ENCODE measurements at regions not wholly inside any gene's neighbourhood (a gene's known extent, or its start where the extent isn't known, plus 50 kb on each side); places are given as distances from the start of the nearest gene placed in this dataset.

DNA sequence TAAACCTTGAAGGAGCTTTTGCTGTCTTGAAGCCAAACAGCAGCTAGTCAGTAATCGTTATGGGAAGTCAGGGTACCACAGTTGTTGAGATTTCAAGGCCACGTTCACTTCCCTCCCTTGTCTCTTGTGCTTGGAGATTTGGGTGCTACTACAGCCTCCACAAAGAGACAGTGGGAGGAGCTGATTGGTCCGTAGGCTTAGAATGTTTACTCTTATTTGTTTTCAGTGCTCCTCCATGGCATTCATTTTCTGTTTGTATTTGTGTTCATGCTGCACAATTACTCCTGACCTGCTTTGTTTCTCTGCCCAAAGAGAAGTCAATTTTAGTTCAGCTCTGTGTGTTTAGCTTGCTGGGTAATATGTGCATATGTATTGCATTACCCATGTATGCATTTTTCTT, 147.7 kb downstream of the PRL start:
- TF ChIP-seq ZFP3 (CRISPR knock-in tag; IDR thresholded peaks at IDR 0.05), result no peak
- TF ChIP-seq RARB (CRISPR knock-in tag; IDR thresholded peaks at IDR 0.05), result no peak
- no peak for TF ChIP-seq ZC3H10 (CRISPR knock-in tag; IDR thresholded peaks at IDR 0.05)
- no peak for TF ChIP-seq TCF4 (CRISPR knock-in tag; IDR thresholded peaks at IDR 0.05; ENCODE audit: borderline replicate concordance)
- no peak for ATAC-seq

DNA sequence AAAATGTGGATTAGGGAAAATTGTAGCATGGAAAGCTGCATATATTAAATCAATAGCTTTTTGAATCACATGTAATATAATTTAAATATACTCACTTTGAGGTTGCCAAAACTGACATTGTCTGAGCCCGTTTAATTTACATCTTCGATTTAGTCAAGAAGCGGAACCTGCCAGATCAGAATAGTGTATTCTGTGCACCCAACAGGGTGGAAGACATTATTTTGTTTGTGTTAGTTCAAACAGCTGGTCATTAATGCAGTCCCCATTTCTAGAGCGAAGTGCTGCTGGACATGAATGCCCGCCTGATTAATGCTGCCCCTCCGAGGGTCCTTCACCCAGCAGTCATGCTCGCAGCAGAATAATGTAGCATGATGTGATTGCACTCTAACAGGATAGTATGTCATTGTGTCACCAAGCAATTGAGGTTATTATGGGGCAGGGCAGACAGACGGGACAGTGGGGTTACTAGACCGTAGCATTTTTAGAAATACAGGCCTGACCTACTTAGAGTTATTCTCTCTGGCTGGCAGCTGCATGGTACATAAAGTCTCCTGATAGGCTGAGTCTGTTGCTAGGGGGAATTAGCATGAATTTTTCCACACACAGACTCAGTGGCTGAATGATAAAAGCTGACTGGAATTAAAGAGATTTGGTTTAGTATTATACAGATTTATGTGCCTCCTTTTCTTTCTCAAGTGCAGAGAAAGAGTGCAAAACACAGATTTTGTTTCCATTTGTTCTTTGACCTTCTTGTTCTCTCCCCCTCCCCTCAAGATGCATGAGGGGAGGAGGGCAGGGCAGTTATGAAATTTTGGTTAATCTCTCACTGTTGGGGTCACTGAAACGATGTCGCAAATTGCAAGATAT, 147.1 kb downstream of the PRL start:
- peak; percentile 22; the same call in 2 of the 3 replicates for ATAC-seq
- TF ChIP-seq GLIS3 (CRISPR knock-in tag; IDR thresholded peaks at IDR 0.05), result 0 out of 2 replicates have a peak, but pooled peaks have one; percentile 13
- no peak for TF ChIP-seq RARB (CRISPR knock-in tag; IDR thresholded peaks at IDR 0.05)
- TF ChIP-seq ISL1 (CRISPR knock-in tag; IDR thresholded peaks at IDR 0.05), result no peak
- TF ChIP-seq, protein P1, sequence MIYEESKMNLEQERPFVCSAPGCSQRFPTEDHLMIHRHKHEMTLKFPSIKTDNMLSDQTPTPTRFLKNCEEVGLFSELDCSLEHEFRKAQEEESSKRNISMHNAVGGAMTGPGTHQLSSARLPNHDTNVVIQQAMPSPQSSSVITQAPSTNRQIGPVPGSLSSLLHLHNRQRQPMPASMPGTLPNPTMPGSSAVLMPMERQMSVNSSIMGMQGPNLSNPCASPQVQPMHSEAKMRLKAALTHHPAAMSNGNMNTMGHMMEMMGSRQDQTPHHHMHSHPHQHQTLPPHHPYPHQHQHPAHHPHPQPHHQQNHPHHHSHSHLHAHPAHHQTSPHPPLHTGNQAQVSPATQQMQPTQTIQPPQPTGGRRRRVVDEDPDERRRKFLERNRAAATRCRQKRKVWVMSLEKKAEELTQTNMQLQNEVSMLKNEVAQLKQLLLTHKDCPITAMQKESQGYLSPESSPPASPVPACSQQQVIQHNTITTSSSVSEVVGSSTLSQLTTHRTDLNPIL (CRISPR knock-in tag; IDR thresholded peaks at IDR 0.05; ENCODE audit: low read depth), result no peak
- TF ChIP-seq, protein P2, sequence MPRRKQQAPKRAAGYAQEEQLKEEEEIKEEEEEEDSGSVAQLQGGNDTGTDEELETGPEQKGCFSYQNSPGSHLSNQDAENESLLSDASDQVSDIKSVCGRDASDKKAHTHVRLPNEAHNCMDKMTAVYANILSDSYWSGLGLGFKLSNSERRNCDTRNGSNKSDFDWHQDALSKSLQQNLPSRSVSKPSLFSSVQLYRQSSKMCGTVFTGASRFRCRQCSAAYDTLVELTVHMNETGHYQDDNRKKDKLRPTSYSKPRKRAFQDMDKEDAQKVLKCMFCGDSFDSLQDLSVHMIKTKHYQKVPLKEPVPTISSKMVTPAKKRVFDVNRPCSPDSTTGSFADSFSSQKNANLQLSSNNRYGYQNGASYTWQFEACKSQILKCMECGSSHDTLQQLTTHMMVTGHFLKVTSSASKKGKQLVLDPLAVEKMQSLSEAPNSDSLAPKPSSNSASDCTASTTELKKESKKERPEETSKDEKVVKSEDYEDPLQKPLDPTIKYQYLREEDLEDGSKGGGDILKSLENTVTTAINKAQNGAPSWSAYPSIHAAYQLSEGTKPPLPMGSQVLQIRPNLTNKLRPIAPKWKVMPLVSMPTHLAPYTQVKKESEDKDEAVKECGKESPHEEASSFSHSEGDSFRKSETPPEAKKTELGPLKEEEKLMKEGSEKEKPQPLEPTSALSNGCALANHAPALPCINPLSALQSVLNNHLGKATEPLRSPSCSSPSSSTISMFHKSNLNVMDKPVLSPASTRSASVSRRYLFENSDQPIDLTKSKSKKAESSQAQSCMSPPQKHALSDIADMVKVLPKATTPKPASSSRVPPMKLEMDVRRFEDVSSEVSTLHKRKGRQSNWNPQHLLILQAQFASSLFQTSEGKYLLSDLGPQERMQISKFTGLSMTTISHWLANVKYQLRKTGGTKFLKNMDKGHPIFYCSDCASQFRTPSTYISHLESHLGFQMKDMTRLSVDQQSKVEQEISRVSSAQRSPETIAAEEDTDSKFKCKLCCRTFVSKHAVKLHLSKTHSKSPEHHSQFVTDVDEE (CRISPR knock-in tag; IDR thresholded peaks at IDR 0.05), result 0 out of 2 replicates have a peak, but pooled peaks have one; percentile 47
- TF ChIP-seq TCF4 (CRISPR knock-in tag; IDR thresholded peaks at IDR 0.05; ENCODE audit: borderline replicate concordance), result peak; percentile 13; the same call in 1 of the 2 replicates

DNA sequence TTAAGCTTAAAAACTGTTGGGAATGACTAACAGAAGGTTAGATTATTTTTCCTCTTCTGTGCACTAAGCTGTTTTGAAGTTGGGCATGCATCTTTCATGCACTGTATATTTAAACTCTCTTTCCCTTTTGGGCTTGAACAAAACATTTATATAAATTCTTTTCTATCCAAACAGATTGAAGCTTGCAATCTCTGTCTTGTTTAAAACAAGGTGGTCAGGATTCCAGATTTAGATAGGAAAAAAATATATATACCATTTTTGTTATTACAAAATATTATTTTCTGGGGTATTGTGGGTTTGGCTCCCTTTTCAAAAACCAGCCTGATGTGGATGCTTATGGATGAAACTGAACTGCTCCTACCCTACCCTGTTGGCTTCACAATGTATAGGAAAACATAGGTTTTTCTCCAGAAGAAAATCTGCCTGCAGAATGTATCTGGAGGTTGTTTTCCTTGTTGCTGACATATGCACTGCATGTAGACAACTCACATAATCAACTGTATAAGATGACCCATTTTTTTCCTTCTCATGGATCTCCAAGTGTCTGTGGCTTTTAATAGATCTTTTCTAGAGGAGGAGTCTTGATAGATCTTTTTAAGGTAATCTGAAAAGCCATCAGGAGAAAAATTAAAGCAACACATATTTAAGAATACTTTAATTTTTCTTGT, 146.3 kb downstream of the PRL start:
- TF ChIP-seq, protein P3, sequence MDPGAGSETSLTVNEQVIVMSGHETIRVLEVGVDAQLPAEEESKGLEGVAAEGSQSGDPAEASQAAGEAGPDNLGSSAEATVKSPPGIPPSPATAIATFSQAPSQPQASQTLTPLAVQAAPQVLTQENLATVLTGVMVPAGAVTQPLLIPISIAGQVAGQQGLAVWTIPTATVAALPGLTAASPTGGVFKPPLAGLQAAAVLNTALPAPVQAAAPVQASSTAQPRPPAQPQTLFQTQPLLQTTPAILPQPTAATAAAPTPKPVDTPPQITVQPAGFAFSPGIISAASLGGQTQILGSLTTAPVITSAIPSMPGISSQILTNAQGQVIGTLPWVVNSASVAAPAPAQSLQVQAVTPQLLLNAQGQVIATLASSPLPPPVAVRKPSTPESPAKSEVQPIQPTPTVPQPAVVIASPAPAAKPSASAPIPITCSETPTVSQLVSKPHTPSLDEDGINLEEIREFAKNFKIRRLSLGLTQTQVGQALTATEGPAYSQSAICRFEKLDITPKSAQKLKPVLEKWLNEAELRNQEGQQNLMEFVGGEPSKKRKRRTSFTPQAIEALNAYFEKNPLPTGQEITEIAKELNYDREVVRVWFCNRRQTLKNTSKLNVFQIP (CRISPR knock-in tag; IDR thresholded peaks at IDR 0.05; ENCODE audit: borderline replicate concordance, low read depth), result no peak
- TF ChIP-seq, protein P1 (CRISPR knock-in tag; IDR thresholded peaks at IDR 0.05; ENCODE audit: low read depth), result no peak
- TF ChIP-seq ESRRG (CRISPR knock-in tag; IDR thresholded peaks at IDR 0.05) (no peak), ZFP30 (CRISPR knock-in tag; IDR thresholded peaks at IDR 0.05) (no peak), ZNF565 (CRISPR knock-in tag; conservative IDR thresholded peaks at IDR 0.05; ENCODE audit: low read depth) (no peak), ARNTL (CRISPR knock-in tag; IDR thresholded peaks at IDR 0.05; ENCODE audit: borderline replicate concordance, low read depth) (no peak), GLIS3 (CRISPR knock-in tag; IDR thresholded peaks at IDR 0.05) (no peak), RARB (CRISPR knock-in tag; IDR thresholded peaks at IDR 0.05) (no peak), SNAI2 (CRISPR knock-in tag; IDR thresholded peaks at IDR 0.05) (no peak), OSR1 (CRISPR knock-in tag; IDR thresholded peaks at IDR 0.05) (no peak), TCF4 (CRISPR knock-in tag; IDR thresholded peaks at IDR 0.05; ENCODE audit: borderline replicate concordance) (no peak), TOX (CRISPR knock-in tag; IDR thresholded peaks at IDR 0.05; ENCODE audit: borderline replicate concordance) (no peak), PPARA (CRISPR knock-in tag; IDR thresholded peaks at IDR 0.05; ENCODE audit: borderline replicate concordance) (no peak)
- TF ChIP-seq, protein P2 (CRISPR knock-in tag; IDR thresholded peaks at IDR 0.05), result no peak
- no peak for ATAC-seq
